ENCODE measurements at regions not wholly inside any gene's neighbourhood (a gene's known extent, or its start where the extent isn't known, plus 50 kb on each side); places are given as distances from the start of the nearest gene placed in this dataset.

DNA sequence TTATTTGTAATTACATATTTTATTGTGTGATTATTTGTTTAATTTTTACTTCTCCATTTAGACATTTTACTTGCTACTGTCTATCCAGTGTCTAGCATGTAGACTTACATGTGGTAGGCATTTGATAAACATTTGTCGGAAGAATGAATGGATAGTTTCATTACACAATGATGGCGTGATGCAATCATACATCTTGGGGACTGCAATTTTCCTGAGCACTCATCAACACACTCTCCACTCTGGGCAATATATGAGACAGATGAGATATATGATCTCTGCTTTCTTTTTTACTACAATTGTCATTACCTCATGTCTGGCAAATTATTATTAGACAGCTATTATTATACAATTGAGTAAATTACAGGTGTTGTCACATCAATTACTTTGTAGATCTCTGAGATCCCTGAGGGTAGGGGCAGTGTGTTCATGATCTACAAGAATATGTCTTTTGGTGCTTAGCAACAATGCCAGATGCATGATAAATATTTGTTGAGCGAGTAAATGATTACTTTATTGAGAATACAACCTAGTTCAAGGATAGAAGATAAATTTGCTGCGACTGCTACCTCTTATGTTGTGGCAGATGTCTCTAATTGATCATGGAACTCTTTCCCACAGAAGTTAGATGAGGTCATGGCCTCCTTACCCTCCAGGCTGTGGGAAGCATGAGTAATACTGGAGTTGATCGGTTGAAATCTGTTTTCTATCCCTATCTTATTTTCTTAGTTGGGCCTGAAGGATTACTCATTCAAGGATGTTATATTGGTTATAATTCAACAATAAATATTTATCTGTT, 416.0 kb downstream of the LRIG3 start:
- Histone ChIP-seq H3K9ac (ENCODE audit: low read length) (no peak overlapping the region), H3K36me3 (replicated peaks; ENCODE audit: low read depth, low read length) (no peaks in the 10 kb centered on the region), H2AFZ (ENCODE audit: low read depth, low read length) (no peak overlapping the region), H3K4me3 (ENCODE audit: low read length) (no peak overlapping the region), H3K9me3 (ENCODE audit: insufficient read depth, low read length) (no peaks in the 10 kb centered on the region), H3K27ac (ENCODE audit: low read length) (no peak overlapping the region), H3K4me2 (ENCODE audit: low read length) (no peak overlapping the region), H3K79me2 (ENCODE audit: low read length) (no peaks in the 10 kb centered on the region), H3K4me1 (ENCODE audit: low read length) (no peaks in the 10 kb centered on the region), H4K20me1 (ENCODE audit: insufficient read depth, low read length) (no peaks in the 10 kb centered on the region), H3K27me3 (ENCODE audit: low read depth, low read length) (no peaks in the 10 kb centered on the region)
- TF ChIP-seq EZH2phosphoT487 (IDR thresholded peaks at IDR 0.05; ENCODE audit: low read depth), result no peak
- TF ChIP-seq, protein P1, sequence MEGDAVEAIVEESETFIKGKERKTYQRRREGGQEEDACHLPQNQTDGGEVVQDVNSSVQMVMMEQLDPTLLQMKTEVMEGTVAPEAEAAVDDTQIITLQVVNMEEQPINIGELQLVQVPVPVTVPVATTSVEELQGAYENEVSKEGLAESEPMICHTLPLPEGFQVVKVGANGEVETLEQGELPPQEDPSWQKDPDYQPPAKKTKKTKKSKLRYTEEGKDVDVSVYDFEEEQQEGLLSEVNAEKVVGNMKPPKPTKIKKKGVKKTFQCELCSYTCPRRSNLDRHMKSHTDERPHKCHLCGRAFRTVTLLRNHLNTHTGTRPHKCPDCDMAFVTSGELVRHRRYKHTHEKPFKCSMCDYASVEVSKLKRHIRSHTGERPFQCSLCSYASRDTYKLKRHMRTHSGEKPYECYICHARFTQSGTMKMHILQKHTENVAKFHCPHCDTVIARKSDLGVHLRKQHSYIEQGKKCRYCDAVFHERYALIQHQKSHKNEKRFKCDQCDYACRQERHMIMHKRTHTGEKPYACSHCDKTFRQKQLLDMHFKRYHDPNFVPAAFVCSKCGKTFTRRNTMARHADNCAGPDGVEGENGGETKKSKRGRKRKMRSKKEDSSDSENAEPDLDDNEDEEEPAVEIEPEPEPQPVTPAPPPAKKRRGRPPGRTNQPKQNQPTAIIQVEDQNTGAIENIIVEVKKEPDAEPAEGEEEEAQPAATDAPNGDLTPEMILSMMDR (IDR thresholded peaks at IDR 0.05; ENCODE audit: low read depth, low read length), result no peak

DNA sequence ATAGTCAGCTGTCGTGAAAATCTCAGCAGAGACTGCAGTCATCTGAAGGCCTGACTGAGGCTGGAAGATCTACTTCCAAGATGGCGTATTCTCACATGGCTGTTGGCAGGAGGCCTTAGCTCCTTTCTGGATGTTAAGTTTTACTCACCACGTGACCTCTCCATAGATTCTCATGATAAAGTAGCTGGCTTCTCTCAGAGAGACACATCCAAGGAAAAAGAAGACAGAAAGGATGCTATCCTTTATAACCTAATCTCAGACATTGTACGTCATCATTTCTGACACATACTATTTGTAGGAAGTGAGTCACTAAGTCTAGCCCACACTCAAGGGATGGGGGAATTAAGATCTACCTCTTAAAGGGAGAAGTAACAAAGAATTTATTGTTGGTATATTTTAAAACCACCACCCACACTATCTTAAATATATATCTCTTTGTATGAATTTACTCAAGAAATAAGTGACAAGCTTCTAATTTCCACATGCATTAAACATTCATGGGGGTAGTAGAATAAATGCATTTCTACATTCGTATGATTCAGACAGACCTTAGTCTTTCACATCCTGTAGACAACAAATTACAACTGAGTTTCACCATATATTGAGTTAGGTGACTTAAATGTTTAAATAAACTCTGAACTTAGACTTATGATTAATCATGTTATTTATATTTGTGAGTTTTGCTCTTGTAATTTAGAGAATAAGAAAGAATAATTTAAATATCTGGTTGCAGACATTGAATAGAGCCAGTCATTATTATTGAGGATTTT, 411.0 kb downstream of the LRIG3 start:
- H4K20me1 ChIP-seq (ENCODE audit: insufficient read depth, low read length), result no peaks in the 10 kb centered on the region
- H3K9me3 ChIP-seq (ENCODE audit: insufficient read depth, low read length), result no peaks in the 10 kb centered on the region
- no peaks in the 10 kb centered on the region for H3K79me2 ChIP-seq (ENCODE audit: low read length)
- TF ChIP-seq, protein P1 (IDR thresholded peaks at IDR 0.05; ENCODE audit: low read depth, low read length), result no peak
- TF ChIP-seq EZH2phosphoT487 (IDR thresholded peaks at IDR 0.05; ENCODE audit: low read depth), result no peak
- H3K9ac ChIP-seq (ENCODE audit: low read length), result no peak overlapping the region
- H3K27ac ChIP-seq (ENCODE audit: low read length), result no peak overlapping the region
- H3K4me2 ChIP-seq (ENCODE audit: low read length), result no peak overlapping the region
- H3K4me1 ChIP-seq (ENCODE audit: low read length), result 0 out of 2 replicates have a peak, but pooled peaks cover 4% of the 10 kb centered on the region
- no peak overlapping the region for H3K4me3 ChIP-seq (ENCODE audit: low read length)
- H3K36me3 ChIP-seq (replicated peaks; ENCODE audit: low read depth, low read length), result no peaks in the 10 kb centered on the region
- H3K27me3 ChIP-seq (ENCODE audit: low read depth, low read length), result no peaks in the 10 kb centered on the region
- no peak overlapping the region for H2AFZ ChIP-seq (ENCODE audit: low read depth, low read length)

DNA sequence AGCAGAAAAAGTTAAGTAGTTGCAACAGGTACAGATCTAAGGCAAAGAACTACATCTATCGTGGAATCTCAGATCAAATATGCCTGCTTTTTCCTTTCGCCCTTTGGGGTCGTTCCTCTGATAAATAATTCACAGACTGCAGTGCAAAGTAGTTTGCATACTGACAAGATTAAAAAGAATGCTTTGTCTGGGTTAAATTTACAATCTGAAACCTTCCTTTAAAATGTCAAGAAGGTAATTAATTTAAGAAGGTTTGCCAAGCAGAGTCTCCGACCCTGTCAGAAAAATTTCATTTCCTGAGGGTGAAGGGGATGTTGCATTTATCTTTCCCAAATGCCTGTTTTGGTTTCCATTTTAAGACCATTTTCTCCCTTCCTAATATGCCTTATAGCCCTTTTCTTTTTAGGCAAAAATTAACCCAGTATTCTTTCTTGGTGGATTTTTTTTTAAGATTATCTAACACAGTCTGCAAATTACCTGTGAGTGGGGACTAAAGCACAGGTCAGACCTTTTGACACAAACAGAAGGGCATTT, 406.9 kb downstream of the LRIG3 start:
- no peak overlapping the region for H3K9ac ChIP-seq (ENCODE audit: low read length)
- no peak overlapping the region for H2AFZ ChIP-seq (ENCODE audit: low read depth, low read length)
- peak overlapping the region; percentile 22; the same call in 1 of the 2 replicates for H3K4me2 ChIP-seq (ENCODE audit: low read length)
- no peak overlapping the region for H3K4me3 ChIP-seq (ENCODE audit: low read length)
- TF ChIP-seq EZH2phosphoT487 (IDR thresholded peaks at IDR 0.05; ENCODE audit: low read depth), result no peak
- TF ChIP-seq, protein P1 (IDR thresholded peaks at IDR 0.05; ENCODE audit: low read depth, low read length), result no peak
- H3K9me3 ChIP-seq (ENCODE audit: insufficient read depth, low read length), result peaks cover 6% of the 10 kb centered on the region; the same call in 1 of the 2 replicates
- H3K4me1 ChIP-seq (ENCODE audit: low read length), result 0 out of 2 replicates have a peak, but pooled peaks cover 4% of the 10 kb centered on the region
- H3K36me3 ChIP-seq (replicated peaks; ENCODE audit: low read depth, low read length), result no peaks in the 10 kb centered on the region
- no peaks in the 10 kb centered on the region for H4K20me1 ChIP-seq (ENCODE audit: insufficient read depth, low read length)
- no peaks in the 10 kb centered on the region for H3K27me3 ChIP-seq (ENCODE audit: low read depth, low read length)
- H3K79me2 ChIP-seq (ENCODE audit: low read length), result no peaks in the 10 kb centered on the region
- no peak overlapping the region for H3K27ac ChIP-seq (ENCODE audit: low read length)

DNA sequence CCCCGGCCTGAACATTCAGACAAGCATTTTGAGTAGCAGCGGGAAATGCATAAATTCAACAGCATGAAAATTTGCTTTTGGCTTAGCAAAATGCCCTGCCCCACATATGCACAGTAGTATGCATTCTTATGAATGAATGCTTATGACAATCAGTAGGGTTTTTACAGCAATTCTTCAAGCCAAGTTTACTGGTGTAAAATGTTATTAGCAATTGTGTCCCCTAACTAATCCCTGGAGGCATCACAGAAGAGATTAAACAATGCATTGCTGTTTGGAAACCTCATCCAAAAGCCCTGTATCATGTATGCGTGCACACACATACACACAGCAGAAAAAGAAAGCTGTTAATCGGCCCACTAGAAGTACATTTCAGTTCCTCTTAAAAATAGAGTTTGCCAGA, 406.5 kb downstream of the LRIG3 start:
- Histone ChIP-seq H3K4me3 (ENCODE audit: low read length) (no peak overlapping the region), H3K9me3 (ENCODE audit: insufficient read depth, low read length) (peaks cover 6% of the 10 kb centered on the region; the same call in 1 of the 2 replicates), H3K27ac (ENCODE audit: low read length) (no peak overlapping the region), H3K9ac (ENCODE audit: low read length) (no peak overlapping the region), H3K36me3 (replicated peaks; ENCODE audit: low read depth, low read length) (no peaks in the 10 kb centered on the region), H3K79me2 (ENCODE audit: low read length) (no peaks in the 10 kb centered on the region), H3K4me1 (ENCODE audit: low read length) (0 out of 2 replicates have a peak, but pooled peaks cover 4% of the 10 kb centered on the region), H3K4me2 (ENCODE audit: low read length) (peak overlapping the region; percentile 22), H3K27me3 (ENCODE audit: low read depth, low read length) (no peaks in the 10 kb centered on the region), H2AFZ (ENCODE audit: low read depth, low read length) (no peak overlapping the region), H4K20me1 (ENCODE audit: insufficient read depth, low read length) (no peaks in the 10 kb centered on the region)
- TF ChIP-seq, protein P1 (IDR thresholded peaks at IDR 0.05; ENCODE audit: low read depth, low read length), result no peak
- TF ChIP-seq EZH2phosphoT487 (IDR thresholded peaks at IDR 0.05; ENCODE audit: low read depth), result no peak
